OCI-LY1 (cell line): ENCODE measurements at regions not wholly inside any gene's neighbourhood (a gene's known extent, or its start where the extent isn't known, plus 50 kb on each side); places are given as distances from the start of the nearest gene placed in this dataset.
"Not testable (repeated sequence)": the region's sequence is repeated elsewhere in the genome, so short reads cannot be mapped to it uniquely, and the experiment has no call there.

Experiments
- EZH2 ChIP-seq: fragments of 200-600 bp; sonication (generic), shearing (Covaris generic); IDR thresholded peaks from 2 replicates; pipeline ENCODE4 v1.8.0; 2017; ENCODE audit warnings: borderline replicate concordance, mixed run types, mild to moderate bottlenecking, antibody characterized with exemption, low read length, moderate library complexity, mixed read lengths
- TF ChIP-seq, protein P1 (sequence below): fragments of 200-600 bp; sonication (generic), shearing (Covaris generic); IDR thresholded peaks from 2 replicates; pipeline ENCODE4 v1.5.1; 2017; ENCODE audit warnings: mild to moderate bottlenecking, antibody characterized with exemption, low read length, moderate library complexity, mixed read lengths

DNA sequence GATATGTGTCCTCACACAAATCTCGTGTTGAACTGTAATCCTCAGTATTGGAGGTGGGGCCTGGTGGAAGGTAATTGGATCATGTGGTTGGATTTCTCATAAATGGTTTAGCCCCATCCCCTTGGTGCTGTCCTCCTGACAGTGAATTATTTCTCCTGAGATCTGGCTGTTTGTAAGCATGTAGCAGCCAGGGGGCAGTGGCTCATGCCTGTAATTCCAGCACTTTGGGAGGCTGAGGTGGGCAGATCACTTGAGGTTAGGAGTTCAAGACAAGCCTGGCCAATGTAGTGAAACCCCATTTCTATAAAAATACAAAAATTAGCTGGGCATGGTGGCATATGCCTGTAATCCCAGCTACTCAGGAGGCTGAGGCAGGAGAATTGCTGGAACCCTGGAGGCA is 999.0 kb downstream of the DNAH5 start:
- TF ChIP-seq, protein P1, sequence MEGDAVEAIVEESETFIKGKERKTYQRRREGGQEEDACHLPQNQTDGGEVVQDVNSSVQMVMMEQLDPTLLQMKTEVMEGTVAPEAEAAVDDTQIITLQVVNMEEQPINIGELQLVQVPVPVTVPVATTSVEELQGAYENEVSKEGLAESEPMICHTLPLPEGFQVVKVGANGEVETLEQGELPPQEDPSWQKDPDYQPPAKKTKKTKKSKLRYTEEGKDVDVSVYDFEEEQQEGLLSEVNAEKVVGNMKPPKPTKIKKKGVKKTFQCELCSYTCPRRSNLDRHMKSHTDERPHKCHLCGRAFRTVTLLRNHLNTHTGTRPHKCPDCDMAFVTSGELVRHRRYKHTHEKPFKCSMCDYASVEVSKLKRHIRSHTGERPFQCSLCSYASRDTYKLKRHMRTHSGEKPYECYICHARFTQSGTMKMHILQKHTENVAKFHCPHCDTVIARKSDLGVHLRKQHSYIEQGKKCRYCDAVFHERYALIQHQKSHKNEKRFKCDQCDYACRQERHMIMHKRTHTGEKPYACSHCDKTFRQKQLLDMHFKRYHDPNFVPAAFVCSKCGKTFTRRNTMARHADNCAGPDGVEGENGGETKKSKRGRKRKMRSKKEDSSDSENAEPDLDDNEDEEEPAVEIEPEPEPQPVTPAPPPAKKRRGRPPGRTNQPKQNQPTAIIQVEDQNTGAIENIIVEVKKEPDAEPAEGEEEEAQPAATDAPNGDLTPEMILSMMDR: not testable (repeated sequence)
- not testable (repeated sequence) for TF ChIP-seq EZH2
